ENCODE measurements at regions not wholly inside any gene's neighbourhood (a gene's known extent, or its start where the extent isn't known, plus 50 kb on each side); places are given as distances from the start of the nearest gene placed in this dataset.

DNA sequence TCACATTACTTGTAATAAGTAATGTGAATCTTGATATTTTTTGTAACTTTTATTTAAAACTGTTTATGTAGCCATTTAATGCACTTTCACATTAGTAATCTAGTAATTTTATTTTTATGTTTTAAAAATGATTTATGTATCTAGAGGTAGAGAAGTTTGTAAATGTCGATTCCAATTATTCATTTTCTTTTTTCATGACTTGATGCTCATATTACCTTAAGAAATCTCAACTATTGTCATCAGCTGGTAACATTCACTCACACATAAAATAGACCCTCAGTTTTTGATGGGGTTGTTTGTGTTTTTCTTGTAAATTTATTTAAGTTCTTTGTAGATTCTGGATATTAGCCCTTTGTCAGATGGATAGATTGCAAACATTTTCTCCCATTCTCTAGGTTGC lies 351.7 kb upstream of the CDH7 start:
- no peak for DNase-seq

DNA sequence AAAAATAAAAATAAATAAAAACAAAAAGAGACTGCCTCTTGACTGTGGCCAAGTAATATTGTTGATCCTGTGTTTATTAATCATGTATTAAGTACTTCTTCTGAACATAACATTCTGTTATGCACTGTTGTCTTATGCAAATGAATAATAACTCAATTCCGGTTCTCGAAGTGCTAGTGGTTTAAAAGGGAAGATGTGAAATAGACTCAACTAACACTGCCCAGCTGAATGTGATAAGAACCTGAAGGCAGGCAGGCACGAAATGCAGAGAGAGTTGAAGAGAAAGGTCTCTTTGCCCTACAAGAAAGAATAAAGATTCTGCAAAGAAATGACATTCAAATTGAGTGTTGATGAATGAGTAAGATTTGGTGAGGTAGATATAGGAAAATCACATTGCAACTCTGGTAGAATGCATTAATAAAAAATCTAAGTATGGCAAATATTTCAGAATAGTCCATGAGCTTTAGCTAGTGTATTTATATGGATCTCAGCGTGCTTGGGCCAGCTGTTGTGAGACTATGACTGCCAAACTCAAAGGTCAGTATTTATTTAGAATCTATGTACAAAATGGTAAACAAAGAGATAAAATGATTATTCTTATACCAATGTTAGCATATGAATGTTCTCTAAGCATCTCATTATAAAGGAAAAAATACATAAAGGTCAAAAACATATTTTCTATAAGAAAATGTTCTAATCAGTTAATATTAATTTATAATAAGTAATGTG lies 352.3 kb upstream of the CDH7 start:
- no peak for DNase-seq

DNA sequence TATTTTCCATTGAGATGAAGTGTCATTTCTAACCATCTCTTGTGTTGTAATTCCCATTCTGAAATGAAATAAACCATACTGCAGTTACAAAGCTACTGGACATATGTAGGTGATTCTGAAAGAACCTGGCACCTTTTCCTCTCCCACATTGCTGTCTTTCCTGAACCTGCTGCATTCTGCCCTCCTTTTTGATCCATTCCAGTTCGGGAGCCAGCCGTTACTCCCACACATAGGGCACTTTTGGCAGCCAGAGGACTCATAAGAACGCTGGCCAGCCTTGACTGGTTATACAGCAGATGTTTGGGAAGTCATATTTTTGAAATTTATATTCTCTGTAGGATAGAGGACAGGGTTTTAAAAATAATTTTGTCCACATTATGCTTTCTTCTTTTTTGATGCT lies 369.8 kb upstream of the CDH7 start:
- DNase-seq: no peak

DNA sequence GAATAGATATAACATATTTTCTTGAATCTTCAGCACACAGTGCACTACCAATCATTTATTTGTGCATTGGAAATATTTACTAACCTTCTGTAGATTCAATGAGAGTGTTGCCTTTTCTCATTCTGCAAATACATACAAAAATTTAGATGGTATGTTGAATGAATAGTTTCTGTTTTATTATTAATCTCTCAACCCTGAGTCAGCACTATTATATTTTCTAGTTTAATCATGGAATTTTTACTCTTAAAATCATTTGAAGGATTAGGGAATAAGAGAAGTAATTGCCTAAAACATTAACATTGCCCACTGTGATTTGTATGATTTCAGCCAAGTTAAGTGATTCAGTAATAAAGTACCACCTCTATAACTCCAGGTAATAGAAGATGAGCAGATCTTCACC lies 370.2 kb upstream of the CDH7 start:
- no peak for DNase-seq

DNA sequence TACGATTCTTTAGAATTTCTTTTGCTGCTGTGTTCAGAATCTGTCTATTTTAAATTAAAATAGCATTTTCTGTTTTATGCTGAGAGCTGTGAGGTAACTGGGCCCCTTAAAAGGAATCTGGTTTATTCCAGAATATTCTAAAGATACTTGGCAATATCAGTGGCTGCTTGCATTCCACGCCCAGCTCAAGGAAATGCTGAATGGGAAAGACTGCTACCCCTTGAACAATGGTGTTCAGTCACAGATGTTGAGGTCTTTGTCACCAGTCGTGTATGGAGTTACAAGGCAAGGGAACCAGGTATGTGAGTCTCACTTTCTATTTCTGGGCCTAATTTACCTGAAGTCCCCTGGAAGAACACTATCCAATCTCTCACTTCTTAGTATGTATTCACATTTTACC lies 377.9 kb upstream of the CDH7 start:
- no peak for DNase-seq

DNA sequence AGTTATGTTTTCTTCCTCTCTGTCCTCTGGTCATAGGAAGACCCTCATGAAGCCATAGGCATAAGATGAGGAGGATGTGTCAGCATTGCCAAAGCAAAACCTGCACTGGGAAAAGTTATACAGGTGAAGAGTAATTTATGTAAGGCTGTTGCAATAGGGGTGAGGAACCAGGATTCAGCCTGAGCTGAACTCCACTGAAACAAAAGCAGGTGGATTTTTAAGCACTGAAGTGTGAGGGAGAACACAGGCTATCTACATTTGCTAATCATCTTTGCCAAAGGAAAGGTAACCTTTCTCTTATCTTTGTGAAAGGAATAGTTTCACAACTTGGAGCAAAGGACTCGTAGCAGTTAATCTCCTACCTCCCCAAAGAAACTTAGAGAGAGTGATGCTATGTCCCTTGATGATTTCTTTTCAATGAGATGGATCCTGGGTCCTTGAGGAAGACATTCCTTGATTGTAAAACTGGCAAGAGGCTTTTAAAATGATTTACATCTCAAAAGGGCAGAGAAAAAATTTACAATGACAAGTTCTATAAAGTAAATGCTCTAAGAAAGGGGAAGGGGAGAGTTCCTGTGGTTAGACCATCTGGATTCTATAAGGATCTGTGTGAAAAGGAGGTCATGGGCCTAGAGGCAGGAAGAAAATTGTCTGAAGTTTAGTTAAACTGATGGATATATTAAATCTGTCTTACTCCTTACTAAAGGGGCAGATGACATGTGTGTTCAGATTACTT lies 385.4 kb upstream of the CDH7 start:
- no peak for DNase-seq

DNA sequence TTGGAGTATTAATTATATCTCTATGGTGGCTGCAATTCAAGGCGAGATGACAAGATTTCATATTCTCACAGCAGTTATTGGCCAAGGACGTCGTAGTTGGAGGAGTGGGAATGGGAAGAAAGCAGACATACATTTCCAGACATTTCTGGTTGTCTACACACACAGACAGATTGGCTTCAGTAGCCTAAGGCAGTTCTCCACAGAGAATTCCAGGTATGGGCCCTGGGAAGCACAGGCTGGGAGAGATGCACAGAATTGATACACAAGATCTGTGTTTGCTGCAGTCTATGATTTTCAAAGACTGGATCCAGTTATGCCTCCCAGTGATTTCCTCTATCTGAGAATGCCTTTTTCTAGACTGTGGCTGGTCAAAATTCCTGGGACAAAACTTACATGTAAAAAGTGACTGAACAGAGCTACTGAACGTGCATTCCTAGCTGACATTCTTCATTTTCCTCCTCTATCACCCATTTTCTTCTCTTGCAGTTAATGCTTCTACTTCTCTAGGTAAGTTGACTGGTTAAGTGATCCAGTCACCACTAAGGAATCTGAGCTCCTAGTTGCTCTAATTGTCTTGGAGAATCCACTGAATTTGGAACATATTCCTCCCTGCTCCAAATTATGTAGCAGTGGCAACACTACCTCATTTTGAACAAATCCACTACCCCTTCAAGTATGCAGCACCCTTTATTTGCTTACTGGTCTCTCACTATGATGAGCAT lies 386.7 kb upstream of the CDH7 start:
- peak; percentile 11 for DNase-seq

DNA sequence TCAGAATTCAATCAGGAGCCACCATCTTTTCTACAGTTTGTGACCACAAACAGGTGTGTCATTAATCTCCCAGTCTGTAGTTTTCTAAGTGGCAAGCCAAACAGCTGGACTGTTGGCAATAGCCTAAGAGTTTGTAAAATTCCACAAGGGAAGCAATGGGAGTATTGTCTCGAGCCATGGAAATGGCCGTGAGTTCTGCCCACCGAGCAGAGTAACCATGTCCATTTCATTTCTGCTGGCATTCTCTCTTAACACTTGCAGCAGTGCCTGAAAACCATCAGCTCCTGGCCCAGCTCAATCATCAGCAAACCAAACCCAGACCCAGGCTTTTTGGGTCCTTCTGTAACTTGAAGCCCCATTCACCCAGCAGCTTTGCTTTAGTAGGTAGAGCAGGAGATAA lies 387.8 kb upstream of the CDH7 start:
- no peak for DNase-seq

DNA sequence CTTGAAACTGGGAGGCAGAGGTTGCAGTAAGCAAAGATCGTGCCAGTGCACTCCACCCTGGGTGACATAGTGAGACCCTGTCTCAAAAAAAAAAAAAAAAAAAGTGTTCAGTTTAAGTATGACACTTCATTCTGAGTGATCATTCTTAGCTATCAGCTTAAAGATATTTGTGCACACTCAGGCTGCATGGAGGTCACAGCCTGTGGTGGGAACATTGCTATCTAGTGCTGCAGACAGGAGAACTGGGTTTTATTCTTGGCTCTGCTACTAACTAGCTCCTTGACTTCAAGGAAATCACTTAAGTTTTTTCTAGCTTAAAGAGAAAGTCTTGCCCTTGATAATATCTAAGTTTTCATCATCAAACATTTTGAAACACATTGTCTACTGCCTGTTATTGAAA lies 391.3 kb upstream of the CDH7 start:
- DNase-seq: no peak

DNA sequence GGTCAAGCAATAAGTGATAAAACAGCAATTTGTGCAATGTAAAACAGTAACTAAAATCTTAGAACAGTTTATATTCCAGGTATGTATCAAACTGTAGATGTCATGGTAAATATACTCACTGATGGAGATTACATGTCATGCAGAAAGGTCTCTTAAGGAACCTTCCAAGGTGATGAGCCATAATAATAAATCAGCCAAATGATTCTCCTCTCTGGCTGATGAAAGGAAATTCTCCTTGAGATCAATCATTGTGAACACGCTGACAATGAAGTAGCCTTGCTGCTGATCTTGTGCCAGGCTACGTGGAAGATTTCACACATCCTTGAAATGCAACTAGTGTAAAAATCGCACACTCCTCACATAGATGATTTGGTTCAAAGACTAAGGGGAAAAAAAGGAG lies 392.5 kb upstream of the CDH7 start:
- DNase-seq: no peak

DNA sequence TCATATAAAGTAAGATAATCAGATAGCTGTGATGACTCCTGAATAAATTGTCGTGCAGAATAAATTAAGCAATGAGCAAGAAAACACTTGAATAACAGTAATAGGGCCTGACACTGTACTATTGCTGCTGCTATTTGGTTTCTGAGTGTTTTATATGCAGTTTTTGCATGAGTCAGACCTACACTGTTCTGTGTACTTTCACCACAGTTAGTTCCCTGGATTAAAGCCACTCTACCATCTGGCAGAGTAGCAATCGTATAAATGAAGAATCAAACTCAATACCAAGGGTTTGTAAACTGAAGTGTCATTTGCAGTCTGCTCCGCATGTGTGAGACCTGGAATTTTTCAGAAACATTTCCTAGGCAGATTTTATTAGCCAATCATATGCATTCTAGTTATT lies 398.6 kb upstream of the CDH7 start:
- DNase-seq: no peak

DNA sequence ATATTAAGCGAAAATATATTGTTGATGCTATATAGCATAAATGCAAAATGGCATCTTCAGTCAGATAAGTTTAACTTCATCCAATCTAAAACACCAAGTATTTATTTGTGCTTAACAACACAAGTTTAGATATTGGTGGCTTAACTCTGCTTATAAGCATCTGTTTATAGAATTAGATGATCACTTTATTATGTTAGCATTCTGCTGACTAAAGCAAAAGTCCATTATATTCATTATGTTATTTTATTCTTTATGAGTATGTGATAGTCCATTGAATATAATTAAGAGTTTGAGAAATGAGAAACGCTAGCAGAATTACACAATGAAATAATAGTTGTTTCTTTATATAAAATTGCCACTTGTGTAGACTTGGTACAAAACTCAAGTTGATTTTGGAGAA lies 401.2 kb upstream of the CDH7 start:
- DNase-seq: no peak

DNA sequence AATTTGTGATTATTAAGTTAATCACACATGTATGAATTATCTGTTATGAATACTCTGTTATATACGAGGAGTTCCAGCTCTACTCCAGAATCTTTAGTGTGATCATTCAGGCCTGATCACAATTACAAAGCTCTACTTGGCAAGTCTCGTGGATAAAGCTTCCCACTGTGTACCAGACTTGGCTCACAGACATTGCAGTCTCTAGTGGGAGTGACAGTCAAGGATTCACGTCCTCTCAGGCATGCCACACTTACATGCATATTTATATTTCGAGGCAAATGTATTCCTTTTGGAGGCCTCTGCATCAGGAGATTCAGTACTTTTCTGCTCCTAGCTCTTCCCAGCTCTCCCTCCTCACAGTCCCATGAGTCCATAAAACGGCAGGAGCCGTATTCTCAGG lies 403.4 kb upstream of the CDH7 start:
- no peak for DNase-seq

DNA sequence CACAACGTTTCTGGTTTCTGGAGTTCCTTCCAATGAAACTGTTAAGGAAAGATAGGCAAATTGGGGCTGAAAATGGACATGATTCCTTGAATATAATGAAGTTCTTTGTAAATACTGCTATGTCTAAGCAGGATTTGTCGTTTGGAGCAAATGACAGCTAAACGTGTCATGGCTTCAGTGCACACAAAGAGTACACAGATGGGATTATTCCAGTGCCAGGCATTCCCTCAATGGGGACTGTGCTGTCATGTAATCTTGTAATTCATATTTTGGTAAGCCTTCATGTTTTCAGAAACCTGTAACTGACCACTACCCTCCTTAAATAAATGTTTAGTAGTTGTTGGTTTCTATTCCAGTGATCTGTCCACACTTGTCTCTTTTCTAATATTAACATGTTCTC lies 404.7 kb upstream of the CDH7 start:
- DNase-seq: no peak

DNA sequence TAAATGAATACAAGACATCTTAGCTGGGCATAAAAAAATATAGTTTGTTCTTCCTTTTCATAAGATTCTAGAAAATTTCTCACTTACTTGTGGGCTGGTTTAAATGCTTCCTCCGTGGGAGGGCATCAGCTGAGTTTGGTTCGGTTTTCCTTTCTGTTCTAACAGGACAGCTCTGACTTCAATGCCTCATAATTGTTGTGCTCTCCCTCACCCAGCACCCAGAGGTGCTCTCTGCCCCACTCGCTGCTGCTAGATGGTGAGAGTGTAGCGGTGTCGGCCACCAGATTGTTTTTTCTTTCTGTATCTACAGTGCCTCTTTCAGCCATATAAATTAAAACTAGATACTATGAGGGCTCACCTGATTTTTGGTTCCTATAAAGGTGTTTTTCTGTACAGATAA lies 407.2 kb upstream of the CDH7 start:
- no peak for DNase-seq

DNA sequence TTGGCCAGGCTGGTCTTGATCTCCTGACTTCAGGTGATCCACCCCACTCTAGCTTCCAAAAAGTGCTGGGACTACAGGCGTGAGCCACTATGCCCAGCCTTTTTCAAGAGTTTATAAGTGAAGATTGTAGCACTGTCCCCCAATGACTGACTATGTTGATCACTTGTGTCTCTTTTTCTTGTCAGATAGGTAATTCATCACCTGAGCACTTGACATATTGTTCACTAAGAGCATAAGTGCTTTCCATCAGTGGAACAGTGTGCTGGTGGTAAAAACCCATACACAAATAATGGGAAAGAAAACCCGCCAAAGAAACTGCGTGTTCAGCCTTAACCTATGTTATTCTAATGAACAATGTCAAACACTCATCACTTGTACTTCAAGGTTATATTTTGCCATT lies 414.4 kb upstream of the CDH7 start:
- DNase-seq: no peak

DNA sequence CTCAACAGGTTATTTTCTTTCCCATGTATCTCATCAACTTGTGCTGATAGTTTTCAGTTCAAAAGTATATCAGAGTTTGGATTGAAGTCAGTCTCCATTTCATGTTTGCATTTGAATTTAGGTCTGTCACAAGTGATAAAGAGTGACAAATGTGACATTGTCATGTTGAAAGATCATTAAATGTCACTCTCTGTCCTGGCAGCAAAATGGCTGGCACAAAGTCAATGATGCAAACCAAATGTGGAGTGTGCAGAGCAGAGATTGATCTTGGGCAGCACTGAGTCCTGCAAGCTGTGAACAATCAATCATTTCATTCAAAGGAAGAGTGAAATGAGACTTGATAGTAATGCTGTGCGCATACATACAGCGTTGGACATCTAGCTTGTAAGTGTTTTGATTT lies 421.8 kb upstream of the CDH7 start:
- no peak for DNase-seq

DNA sequence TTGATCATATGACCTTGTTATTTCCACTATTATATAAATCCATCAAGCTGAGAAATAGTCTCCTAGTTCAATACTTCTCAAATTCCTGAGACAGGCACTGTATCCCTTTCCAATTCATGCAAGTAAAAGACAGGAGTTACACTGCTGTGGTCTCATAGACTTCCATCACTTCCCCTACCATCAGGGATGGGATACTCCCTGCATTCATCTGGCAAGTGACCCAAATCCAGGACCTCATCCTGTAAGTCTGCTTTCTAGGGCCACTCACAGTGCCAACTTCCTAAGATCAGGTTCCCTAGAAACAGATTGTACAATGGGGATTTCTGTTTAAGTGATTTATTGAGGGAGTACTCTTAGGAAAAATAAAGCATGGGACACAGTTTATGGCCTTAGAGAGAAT lies 424.0 kb upstream of the CDH7 start:
- DNase-seq: no peak

DNA sequence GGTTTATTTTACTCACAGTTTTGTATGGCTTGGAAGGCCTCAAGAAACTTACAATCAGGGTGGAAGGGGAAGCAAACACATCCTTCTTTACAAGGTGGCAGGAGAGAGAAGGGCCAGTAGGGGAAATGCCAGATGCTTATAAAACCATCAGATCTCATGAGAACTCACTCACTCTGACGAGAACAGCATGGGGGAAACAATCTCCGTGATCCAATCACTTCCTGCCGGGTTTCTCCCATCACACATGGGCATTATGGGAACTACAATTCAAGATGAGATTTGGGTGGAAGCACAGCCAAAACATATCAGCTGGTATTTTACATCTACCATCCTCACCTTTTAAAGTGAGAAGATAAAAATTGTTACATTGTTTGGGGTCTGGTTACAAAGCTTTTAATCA lies 427.9 kb upstream of the CDH7 start:
- no peak for DNase-seq

DNA sequence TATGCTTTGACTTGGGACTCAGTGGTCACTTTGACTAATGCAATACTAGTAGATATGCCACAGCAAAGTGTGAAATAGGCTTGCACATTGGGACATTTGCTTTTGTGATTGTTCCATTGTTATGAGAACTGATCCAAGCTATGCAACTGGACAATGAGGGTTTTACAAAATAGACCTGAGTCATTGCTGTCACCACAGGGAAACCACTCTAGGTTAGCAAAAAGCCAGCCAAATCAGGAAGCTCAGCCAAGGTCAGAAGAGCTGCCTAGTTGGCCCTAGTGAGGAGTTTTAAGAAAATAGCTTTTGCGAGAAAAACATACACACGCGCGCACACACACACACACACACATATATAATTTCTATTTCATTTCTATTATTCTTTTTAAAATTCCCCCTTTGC lies 452.4 kb upstream of the CDH7 start:
- DNase-seq: no peak

DNA sequence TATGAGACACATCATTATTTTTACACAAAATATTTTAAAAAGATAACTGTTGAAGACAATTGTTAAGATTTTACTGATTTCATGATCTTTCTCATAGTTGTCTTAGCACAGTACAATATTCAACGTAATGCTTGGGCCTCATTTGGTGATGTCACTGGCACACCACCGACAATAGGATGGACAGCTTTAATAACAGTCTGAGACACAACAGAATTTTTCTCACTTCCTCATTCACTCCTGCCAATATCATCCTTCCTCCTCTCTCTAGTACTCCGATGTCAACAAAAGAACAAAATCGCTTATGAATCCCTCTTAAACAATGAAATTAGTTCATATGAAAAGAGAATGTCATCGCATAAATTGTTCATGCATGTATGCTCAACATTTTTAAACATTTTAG lies 461.9 kb upstream of the CDH7 start:
- no peak for DNase-seq

DNA sequence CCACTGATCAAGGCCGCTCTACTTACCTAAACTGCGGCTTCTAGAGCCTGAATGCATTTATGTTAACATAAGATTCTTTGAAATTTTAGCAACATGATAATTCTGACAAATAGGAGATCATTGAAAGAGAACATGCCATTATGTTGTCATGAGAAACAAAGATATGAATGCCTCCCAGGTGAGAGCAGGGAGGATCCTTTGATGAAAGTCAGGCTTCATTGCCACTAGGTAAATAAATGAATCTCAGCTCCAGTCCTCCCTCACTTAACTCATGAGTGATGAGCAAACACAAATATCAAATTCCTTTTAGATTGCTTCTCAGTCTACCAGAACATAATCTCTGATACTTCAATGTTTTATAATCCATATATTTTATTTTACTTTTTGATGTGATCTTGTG lies 463.2 kb upstream of the CDH7 start:
- no peak for DNase-seq

DNA sequence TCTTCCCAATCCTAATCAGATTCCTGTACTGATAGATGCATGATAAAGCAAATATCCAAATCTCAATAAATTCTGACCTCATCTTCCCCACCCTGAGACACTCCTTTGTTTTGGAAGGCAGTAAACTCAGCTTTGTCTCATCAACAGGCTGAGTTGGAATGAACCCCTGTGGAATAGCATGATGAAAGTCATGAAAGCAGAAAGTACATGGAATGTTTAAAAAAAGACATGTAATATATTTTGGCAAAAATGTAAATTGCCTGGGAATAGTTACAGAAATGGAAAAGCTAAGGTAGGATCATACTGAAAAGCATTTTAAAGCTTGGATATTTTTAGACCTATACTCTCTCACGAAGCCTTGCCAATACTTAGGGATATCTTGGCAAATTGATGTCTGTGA lies 468.7 kb upstream of the CDH7 start:
- no peak for DNase-seq

DNA sequence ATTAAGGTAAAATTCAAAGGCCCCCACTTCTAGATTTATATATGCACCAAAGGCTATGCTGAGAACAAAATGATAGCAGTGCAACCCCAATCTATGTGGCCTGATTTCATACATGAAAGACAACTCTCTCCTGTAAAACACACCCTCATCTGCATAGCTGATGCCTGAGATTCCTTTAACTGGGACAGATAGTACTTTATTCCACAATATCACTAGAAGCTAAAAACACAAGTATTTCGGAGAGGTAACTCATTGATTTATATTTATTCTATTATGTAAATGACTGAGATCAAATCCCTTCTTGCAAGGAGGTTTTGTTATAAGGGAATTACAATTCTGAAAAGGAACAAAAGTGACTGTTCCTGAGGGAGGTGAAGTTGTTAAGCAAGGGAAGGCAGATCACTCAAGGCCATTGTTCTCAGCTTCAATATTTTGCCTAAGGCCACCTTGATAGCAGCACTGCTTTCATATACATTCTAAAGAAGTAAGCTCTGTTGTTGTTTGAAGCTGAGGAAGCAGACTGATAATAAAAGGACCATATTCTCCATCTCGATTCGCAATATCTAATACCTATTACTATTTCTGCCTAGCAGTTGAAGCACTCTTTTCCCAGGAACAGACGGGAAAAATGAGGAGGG lies 471.0 kb upstream of the CDH7 start:
- DNase-seq: no peak
